Activated T-cell treated with anti-CD3 and anti-CD28 coated beads for 1 hour (primary cell): ENCODE measurements at regions not wholly inside any gene's neighbourhood (a gene's known extent, or its start where the extent isn't known, plus 50 kb on each side); places are given as distances from the start of the nearest gene placed in this dataset.
"Not testable (repeated sequence)": the region's sequence is repeated elsewhere in the genome, so short reads cannot be mapped to it uniquely, and the experiment has no call there.

ENCODE experiments used
- DNase-seq: peaks from one replicate; pipeline ENCODE4 v3.0.0-alpha.2; 2020; ENCODE audit warnings: low read depth

DNA sequence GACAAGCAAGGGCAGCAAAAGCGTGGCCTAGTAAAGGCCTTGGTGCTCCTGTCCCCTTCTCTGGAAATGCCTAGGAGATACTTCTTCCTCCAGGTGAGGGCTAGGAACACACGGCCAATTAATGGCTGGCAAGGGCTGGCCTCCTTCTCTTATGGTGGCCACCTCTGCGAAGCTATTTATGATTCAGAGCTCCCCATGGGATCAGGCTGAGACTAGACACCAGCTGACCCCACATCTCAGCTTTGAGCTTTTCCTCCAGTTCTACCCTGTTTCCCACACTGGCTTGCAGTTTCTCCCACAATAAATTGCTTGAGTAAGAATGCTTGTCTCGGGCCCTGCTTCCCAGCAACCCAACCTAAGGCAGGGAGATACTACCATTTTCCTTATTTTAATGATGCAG, 53.7 kb downstream of the CAMK2N1 start:
- DNase-seq, result no peak

DNA sequence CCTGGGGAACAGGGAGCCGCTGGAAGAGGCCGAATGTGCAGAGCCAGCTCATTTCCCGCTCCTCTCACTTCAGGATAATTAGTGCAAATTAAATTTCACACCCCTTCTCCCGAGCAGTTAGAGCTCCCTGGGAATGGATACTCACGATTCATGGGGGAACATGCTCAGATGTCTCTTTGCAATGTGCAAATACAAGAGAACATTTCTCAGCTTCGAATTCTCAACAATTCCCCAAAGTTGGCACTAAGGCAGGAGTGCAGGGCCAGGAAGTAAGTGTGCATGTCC, 54.9 kb downstream of the CAMK2N1 start:
- DNase-seq, result no peak

DNA sequence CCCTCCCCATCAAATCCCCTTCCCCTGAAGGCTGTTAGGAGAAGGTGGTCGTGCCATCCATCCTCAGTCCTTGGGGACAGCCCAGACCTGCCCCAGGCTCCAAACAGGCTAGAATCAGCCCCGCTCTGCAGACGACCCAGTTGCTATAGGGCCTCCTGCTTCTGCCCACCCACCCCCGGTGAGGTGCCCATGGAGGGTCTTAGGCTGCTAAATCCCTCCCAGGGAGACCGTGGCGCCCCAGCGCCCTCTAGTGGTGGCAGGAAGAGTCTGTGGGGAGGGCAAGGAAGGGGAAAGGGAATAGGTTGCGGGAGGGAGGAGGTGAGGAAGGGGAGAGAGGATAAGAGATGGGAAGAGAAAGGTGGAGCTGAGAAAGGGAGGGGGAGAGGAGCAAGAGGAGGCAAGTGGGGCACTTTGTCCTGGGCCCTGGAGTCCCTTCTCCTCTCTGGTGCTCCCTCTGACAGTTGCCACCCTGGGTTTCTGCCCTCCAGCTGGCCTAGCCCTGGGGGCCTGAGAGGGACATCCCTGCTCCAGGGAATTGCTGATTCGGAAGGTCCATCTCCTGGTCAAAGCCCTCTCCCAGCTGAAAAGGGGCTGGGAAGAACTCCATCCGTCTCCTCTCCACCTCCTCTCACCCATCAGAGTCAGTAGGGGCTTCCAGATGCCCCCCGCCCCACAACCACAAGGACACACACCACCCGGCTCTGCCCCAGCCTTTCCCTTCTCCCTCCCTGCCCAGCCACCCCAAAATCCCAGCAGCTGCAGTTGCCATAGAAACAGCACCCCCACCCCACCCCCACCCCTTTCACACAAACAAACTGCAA, 55.4 kb downstream of the CAMK2N1 start:
- peak; percentile 16 for DNase-seq

DNA sequence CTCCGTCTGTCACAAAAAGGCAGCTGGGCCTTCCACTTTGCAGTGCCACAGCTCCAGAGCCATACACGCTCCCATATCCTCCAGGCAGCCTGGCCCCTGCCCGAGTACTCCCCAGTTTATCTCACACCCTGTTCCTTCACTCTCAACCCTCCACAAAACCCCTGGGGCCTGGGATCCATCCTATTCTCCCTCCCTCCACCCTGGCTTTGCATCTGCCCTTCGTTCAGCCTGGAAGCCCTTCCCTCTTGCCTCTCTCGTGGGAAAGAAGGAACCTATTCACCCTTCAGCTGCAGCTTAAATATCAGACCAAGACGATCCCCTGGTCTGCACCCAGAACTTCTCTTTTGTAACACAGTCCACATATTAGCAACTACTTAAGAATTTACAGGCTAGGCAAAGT, 56.7 kb downstream of the CAMK2N1 start:
- no peak for DNase-seq

DNA sequence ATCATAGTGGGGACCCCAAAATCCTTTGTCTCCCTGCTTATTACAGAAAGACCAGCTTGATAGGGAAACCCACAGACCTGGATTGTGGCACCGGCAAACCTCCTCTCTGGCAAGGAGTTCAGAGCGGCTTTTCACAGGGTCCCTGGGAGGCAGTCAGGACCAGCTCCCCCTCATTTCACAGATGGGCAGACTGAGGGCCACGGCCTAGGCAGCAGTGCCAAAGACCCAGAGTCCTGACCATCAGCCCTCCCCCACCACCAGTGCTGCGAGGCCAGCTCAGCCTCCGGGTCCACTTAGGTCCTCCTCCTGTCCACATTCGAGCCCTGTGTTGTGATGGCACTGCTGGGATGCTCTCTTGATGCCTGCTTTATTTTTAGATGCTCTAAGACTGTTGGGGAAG, 57.2 kb downstream of the CAMK2N1 start:
- no peak for DNase-seq

DNA sequence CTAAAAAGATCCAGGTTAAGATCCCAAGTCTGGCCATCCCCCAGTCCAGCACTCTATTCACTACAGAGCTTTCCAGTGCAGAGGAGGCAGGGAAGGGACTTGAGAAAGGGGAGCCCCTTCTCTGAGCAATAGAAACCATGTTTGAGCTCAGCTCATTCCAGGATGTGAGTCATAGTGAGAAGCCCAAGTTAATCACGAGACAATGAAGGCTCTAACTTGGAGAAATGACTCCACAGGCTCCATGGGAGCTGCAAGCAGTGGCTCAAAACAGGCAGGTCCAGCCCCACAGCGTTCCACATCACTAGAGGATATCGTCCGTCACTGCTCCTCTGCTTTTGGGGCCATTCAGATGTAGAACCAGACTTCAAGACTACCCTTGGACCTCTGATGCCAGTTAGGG, 59.1 kb downstream of the CAMK2N1 start:
- DNase-seq, result no peak

DNA sequence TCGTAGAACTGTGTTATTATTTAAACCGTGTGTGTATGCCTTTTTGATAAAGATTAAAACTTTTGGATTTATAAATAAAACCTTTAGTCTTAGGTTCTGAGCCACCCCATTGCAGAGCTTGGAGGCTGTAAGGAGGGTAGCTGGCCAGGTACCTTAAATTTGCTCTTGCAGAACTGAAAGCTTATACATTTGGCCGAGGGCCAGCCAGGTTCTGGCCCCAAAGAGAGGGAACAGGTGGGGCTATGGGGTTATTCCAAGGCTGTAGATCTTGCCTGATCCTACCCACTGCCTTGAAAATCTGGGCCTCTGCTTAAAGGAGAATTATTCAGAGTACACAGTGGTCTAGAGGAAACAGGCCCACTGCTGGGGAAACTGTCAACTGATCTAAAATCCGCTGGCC, 59.6 kb downstream of the CAMK2N1 start:
- no peak for DNase-seq

DNA sequence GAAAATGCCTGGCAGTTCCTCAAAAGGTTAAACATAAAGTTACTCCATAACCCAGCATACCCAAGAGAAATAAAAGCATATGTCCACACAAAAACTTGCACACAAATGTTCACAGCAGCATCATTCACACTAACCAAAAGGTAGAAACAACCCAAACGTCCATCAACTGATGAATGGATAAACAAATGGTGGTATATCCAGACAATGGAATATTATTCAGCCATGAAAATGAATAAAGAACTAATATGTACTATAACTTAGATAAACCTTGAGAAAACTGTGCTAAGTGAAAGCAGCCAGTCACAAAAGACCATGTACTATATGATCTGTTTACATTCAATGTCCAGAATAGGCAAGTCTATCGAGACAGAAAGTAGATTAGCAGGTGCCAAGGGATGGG, 60.4 kb downstream of the CAMK2N1 start:
- no peak for DNase-seq

DNA sequence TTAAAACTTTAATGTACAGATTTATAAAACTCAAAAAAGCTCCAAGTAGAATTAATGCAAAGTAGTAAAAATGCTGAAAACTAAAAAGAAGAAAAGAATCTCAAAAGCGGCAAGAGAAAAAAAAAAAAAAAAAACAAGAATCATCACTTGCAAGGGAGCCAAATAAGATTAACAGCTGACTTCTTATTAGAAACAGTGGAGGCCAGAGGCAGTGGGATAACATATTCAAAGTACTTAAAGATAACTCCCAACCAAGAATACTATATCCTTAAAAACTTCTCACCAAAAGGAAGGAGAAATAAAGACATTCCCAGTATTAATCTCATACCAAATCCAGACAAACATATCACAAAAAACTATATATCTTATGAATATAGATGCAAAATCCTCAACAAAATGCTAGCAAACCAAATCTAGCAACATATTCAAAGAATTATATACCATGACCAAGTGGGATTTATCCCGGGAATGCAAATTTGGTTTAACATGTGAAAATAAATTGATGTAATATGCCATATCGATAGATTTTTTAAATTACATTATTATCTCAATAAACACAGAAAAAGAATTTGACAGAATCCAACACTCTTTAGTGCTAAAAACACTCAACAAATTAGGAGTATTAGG, 62.7 kb downstream of the CAMK2N1 start:
- no peak for DNase-seq

DNA sequence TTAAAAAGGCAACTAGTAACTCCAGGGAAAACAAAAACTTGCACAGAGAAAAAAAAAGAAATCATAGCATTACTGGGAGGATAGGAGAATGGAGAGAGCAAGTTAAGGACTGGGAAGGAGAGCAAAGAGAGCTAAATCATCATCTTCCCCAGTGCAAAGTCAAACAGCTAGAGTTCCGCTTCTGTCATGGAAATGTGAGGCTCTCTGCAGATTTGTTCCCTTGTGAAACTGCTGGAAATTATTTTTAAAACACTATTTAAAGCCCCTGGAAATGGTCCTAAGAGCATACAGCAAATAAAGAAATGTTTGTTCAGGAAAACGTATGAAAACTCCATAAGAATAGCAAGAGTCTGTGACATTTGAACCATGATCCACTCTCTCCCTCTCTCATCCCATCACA, 64.6 kb downstream of the CAMK2N1 start:
- DNase-seq, result no peak

DNA sequence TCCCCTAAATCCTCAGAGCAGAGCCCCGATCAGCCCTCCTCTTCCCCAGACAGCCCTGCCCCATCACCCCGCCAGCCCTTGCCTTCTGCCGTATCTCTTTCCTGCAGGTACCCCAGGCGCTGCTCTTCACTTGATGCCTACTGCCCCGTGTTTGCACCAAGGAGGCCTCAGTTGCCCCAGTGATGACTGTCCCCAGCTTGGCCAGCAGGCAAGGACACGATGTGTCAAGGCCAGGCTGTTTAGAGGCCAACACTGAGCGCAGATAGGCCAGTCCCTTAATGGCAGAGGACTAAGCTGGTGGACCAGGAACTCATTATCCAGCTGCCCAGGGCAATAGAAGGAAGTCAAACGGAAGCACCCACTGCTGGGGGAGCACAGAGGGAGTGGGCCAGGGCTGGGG, 68.4 kb downstream of the CAMK2N1 start:
- no peak for DNase-seq

DNA sequence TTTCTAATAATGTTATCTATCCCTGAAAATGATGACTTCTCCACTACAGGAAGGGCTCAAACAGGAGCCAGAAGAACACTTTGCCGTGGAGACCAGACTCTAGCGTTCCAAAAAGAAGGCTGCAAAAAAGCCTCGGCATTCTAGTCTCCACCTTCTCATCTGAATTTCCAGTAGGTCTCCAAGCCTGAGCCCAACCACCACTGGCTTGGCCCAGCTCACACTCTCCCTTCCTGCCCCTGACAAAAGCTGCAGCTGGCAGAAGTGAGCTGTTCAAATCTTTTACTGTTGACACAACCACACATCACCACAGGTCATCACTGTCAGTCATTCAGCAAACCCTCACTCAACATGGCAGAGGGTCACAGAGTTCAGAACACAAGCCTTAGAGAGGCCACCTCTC, 69.3 kb downstream of the CAMK2N1 start:
- no peak for DNase-seq

DNA sequence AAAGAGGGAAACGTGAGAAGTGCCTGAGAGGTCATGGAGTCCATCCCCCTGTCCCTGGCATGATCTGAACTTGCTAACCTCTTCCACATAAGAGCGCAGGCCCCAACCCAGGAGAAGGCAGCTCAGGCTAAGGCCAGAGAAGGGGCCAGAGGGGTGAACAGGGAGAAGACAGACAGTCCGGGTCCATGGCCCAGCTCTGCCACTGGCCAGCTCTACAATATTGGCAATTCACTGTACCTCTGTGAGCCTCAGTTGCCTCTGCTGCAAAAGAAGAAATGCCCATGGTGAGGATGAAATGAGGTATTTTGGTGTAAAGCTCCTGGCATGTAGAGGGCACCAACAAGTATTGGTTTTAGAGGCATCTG, 72.3 kb downstream of the CAMK2N1 start:
- no peak for DNase-seq

DNA sequence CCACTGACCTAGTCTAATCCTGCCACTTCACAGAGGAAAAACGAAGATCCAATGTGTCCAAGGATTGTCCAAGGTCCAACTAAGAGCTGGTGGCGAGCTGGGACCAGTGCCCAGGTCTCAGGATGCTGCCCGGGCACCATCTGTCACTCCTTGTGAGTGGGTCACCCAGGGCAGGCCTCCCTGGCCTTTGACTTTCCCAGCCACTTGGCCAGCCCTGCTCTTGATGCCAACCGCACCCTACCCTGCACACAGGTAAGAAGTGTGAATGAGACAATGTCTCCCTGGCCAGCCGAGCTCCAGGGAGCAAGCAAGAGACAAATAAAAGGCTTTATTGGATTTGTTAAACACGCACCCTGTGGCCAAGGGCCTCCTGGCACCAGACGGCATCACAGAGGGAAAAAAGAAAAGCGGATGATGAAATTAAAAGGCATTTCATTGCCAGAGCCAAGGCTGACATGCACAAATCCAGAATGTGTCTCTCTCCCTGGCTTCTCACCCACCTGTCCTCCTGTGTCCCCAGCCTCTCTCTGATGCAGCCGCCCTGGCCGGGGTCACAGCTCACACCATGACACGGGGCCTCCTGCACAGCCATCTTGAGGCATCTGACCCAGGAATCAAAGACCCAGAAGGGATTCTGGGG, 72.8 kb downstream of the CAMK2N1 start:
- DNase-seq, result no peak

DNA sequence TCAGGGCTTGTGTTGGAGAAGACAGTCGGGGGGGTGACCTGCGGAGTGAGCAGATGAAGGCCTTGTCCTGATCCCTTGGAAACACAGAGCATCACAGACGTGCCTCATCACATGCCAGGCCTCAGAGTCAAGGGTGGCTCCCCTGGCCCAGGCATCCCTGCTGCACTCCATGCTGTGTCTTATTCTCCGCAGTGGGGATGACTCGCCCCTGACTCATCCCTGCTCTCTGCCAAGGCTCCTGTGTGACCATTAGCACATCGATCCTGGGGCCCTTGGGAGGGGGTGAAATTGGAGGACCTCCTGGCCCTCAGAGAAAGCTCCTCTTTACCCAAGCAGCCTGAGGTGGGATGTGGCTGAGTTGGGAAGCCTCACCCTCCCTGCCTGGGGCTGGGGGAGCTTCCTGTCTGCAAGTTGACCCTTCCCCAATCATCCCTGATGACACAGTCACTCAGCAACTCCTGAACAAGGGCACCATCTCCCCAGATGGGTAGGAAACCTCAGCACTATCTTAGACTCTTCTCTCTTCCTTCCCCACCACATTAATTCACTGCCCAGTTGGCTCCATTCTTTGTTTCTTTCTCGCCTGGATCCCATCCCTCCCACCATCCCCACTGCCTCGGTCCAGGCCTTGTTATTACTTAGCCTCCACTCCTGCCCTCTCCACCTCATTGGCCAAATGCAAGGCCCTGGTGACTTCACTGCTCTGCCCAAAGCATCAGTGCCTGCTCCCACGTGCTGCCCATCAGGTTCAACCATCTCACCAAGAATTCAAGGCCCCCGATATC, 74.6 kb downstream of the CAMK2N1 start:
- no peak for DNase-seq

DNA sequence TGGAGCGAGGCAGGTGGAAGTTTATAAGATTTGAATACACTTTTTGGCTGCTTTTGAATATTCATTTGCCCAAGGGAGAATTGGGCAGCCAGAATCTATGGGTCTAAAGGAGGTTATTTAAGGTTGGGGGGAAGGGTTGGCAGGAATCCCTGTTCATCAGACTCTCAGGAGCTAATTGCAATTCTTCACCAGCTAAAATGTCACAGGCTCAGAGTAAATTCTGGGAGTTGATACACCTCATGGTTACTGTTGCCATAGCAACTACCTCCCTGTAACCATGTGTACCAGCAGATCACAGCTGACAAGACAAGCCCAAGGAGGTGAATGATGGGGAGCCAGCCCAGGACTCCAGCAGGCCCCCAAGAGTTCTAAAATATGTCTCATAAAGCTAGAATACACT, 75.5 kb downstream of the CAMK2N1 start:
- DNase-seq, result no peak

DNA sequence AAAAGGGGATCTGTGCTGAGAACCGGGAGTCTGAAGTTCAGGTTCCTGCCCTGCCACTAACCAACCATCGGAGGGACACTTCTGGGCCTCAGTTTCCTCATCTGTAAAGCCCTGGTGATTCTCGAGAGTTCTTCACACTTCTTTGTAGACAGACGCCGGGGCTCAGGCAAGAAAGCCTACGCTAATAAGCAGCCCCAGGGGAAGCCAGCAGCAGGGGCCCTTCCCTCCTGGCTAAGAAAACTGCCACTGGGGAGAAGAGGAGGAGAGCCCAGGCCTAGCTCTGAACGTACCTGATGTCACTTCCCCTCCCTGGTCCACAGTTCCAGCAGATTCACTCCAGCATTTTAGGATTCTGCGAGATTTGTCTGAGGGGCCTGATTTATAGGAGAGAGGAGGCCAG, 76.0 kb downstream of the CAMK2N1 start:
- no peak for DNase-seq

DNA sequence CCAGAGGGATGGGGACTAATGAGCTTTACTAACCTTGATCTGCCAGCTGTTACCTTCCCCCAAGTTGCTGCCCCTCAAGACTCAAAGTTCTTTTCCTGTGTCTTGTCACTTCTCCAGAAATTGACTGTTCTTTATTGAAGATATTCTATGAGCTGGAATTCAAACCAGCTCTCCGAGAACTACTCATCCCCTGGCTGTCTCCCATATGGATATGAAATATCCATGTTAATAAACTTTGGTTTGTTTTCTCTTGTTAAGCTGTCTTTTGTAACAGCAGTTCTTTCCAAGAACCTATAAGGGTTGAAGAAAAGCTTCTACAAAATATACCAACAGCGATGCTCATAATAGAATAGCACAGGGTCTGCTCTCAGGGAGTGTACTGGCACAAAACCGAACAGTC, 77.0 kb downstream of the CAMK2N1 start:
- no peak for DNase-seq

DNA sequence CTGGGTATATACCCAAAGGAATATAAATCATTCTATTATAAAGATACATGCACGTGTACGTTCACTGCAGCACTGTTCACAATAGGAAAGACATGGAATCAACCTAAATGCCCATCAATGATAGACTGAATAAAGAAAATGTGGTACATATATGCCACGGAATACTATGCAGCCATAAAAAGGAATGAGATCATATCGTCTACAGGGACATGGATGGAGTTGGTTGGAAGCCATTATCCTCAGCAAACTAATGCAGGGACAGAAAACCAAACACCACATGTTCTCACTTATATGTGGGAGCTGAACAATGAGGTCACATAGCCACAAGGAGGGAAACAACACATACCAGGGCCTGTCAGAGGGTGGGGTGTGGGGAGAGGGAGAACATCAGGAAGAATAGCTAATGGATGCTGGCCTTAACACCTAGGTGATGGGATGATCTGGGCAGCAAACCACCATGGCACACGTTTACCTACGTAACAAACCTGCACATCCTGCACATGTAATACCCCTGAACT, 77.8 kb downstream of the CAMK2N1 start:
- DNase-seq, result not testable (repeated sequence)

DNA sequence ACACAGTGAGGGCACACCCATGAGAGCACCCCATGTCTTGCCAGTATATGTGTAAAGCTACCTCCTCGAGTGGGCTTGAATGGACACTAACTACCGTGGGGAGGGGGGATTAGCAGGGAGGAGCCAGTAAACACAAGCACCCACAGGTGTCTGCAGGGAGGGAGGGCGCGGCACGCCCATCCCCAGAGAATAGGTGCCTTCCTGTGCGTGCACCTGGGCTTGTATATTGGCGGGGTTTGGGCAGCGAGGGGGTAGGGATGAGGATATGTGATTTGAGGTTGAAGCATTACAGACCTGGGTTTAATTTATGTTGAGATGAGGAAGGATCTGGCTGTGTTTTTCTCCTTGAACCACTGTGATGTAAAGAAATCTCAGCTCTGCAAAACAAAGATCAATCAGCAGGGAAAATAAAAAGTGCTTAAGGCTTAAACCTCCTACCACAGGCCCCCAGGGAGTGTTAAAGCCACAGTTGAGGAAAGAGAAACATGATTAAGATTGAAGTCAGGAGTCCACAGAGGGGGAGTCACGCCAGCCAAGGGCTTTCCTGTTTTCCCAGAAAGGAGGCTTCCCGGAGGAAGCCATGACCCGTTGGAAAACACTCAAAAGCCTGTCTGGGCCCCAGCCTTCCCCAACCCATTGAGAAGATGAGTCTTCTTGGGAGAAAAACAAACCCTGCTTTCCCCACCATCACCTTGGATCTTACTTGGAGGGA, 80.0 kb downstream of the CAMK2N1 start:
- no peak for DNase-seq

DNA sequence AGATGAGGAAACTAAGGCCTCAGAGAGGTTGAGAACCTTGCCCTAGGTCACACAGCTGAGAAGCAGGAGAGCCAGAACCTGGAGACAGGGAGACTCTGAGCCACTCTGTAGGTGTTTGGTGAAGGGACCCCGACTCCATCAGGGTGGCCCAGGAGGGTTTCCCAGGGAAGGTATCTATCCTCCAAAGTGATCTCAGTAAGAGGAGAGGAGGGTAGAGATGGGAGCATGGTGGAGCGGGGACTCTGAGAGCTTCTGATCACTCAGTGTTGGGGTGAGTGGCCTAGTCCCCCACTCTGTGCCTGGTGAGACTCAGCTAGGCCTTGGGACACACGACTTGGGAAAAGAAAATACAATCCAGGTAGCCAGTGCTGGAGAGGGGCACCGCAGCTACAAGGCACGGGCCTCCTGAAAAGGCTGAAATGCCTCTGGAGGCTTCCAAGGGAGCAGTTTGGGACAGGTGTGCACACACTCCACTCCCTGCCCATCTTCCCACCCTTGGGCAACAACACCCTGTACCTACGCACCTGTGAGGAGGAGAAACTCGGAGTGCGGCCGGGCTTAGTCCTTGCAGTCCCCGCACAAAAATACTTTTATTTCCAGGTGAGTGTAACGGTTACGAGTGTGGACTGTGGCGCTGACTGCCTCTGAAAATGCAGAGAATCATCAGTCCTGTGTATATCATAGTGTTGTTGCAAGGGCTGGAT, 80.8 kb downstream of the CAMK2N1 start:
- no peak for DNase-seq
